HepG2 (cell line): ENCODE measurements at regions not wholly inside any gene's neighbourhood (a gene's known extent, or its start where the extent isn't known, plus 50 kb on each side); places are given as distances from the start of the nearest gene placed in this dataset.

Experiments
- ATAC-seq: fragments of 200-7000 bp; cut with Tn5 transposase; 3 replicates; pipeline ENCODE4 v1.9.1; 2020; ENCODE audit warnings: mild to moderate bottlenecking, moderate library complexity
- BruUV-seq: library from RNA; stranded (reverse); fragments of 400-500 nt; replicated peaks from 2 replicates; lab custom pipeline; 2021; lab: Mats Ljungman, UMichigan
- CTCF ChIA-PET: fragments of 300-600 bp; formaldehyde crosslinking; extraction: SDS; loops from one replicate; lab custom pipeline; 2021; ENCODE audit warnings: low total read pairs, inconsistent platforms, low intra/inter-chr PET ratio; lab: Yijun Ruan, JAX
- POLR2A ChIA-PET: fragments of 350-600 bp; sonication (Branson Sonifier 250); formaldehyde crosslinking; loops from one replicate; lab custom pipeline; 2020; ENCODE audit warnings: antibody characterized with exemption, inconsistent platforms; lab: Yijun Ruan, JAX
- DNase-seq: peaks from one replicate; pipeline ENCODE4 v3.0.0-alpha.2; 2015; ENCODE audit warnings: low spot score
- FAIRE-seq: peaks from 3 replicates; lab custom pipeline; 2011; peaks lifted over from hg19 to GRCh38; lab: Jason Lieb, UNC
- H2AFZ ChIP-seq: one replicate; pipeline ENCODE4 v1.6.1; 2011; ENCODE audit warnings: low read length, inconsistent platforms
- H3K27ac ChIP-seq: fragments of 300-600 bp; 3 replicates; pipeline ENCODE4 v1.8.0; 2011; ENCODE audit warnings: mixed run types, mild to moderate bottlenecking, mixed read lengths, low read length, inconsistent platforms; ENCODE audit not compliant: insufficient read depth; ENCODE audit errors: extremely low read length
- H3K27me3 ChIP-seq, 2 experiments: fragments of 200-600 bp in 1 of 2; 2 replicates in 1 of 2; 3 replicates in 1 of 2; pipeline versions ENCODE4 v1.6.0 to v1.8.0; 2011; ENCODE audit warnings: low read length in 2 of 2, mild to moderate bottlenecking in 2 of 2, moderate library complexity in 2 of 2, inconsistent platforms in 1 of 2; ENCODE audit not compliant: insufficient read depth in 2 of 2, control insufficient read depth in 1 of 2
- H3K36me3 ChIP-seq, 2 experiments: fragments of 200-600 bp in 1 of 2; replicated peaks in 1 of 2; 2 replicates in 1 of 2; 3 replicates in 1 of 2; pipeline versions ENCODE4 v1.5.1 to v1.8.0; 2011; ENCODE audit warnings: low read length in 2 of 2, inconsistent platforms in 1 of 2; ENCODE audit not compliant: insufficient read depth in 2 of 2, control insufficient read depth in 1 of 2
- H3K4me1 ChIP-seq: 2 replicates; pipeline ENCODE4 v1.5.1; 2012; ENCODE audit warnings: low read length, inconsistent platforms; ENCODE audit not compliant: insufficient read depth
- H3K4me2 ChIP-seq: 2 replicates; pipeline ENCODE4 v1.6.0; 2011; ENCODE audit warnings: low read depth, low read length, inconsistent platforms
- H3K4me3 ChIP-seq, 3 experiments: fragments of 200-600 bp in 1 of 3; sonication (generic), shearing (Covaris generic) in 1 of 3; replicated peaks in 1 of 3; 2 replicates each; pipeline ENCODE4 v1.5.1; 2011 to 2016; ENCODE audit warnings: low read length in 3 of 3, inconsistent platforms in 2 of 3, low read depth in 2 of 3, mild to moderate bottlenecking in 2 of 3, control low read depth in 1 of 3, mixed read lengths in 1 of 3; ENCODE audit not compliant: insufficient read depth in 1 of 3
- H3K79me2 ChIP-seq: one replicate; pipeline ENCODE4 v1.6.1; 2011; ENCODE audit warnings: low read length, inconsistent platforms; ENCODE audit not compliant: insufficient read depth
- H3K9ac ChIP-seq: 2 replicates; pipeline ENCODE4 v1.6.0; 2011; ENCODE audit warnings: mild to moderate bottlenecking, low read depth, low read length, inconsistent platforms; ENCODE audit not compliant: insufficient read depth
- H3K9me3 ChIP-seq: 2 replicates; pipeline ENCODE4 v1.5.1; 2012; ENCODE audit warnings: mild to moderate bottlenecking, low read length
- H4K20me1 ChIP-seq: 2 replicates; pipeline ENCODE4 v1.6.0; 2011; ENCODE audit warnings: inconsistent platforms, mild to moderate bottlenecking, low read length, moderate library complexity; ENCODE audit not compliant: insufficient read depth
- SETDB1 ChIP-seq: sonication (generic); formaldehyde crosslinking; IDR thresholded peaks from 2 replicates; pipeline ENCODE4 v1.5.1; 2020; ENCODE audit warnings: missing genetic modification reagents, mild to moderate bottlenecking, borderline replicate concordance
- ZNF737 ChIP-seq: sonication (generic); formaldehyde crosslinking; IDR thresholded peaks from 2 replicates; pipeline ENCODE4 v1.5.0; 2020; ENCODE audit warnings: missing genetic modification reagents, mild to moderate bottlenecking, borderline replicate concordance
- WGBS: methylation state at CpG from one replicate; pipeline ENCODE4 v1.1.6; 2017; ENCODE audit warnings: low lambda C conversion rate; 5-methylcytosine and 5-hydroxymethylcytosine counted together
- in situ Hi-C: cut with HindIII; loops from 2 replicates; pipeline ENCODE4 v1.10.0; 2017; ENCODE audit warnings: low pct_unique_long_range_greater_than_20kb; ENCODE audit not compliant: extremely low pct_ligation_motif_present
- intact Hi-C: fragments of 100-400 bp; cut with micrococcal nuclease; formaldehyde crosslinking; loops from one replicate; pipeline ENCODE4 v1.10.0; 2022; ENCODE audit not compliant: unreplicated experiment
- TF ChIP-seq, protein P1 (sequence below): sonication (generic); formaldehyde crosslinking; IDR thresholded peaks from 2 replicates; pipeline ENCODE4 v1.4.0; 2020; ENCODE audit warnings: missing genetic modification reagents
- TF ChIP-seq, protein P2 (sequence below): sonication (generic); formaldehyde crosslinking; IDR thresholded peaks from 2 replicates; pipeline ENCODE4 v1.5.1; 2020; ENCODE audit warnings: mild to moderate bottlenecking, missing genetic modification reagents

DNA sequence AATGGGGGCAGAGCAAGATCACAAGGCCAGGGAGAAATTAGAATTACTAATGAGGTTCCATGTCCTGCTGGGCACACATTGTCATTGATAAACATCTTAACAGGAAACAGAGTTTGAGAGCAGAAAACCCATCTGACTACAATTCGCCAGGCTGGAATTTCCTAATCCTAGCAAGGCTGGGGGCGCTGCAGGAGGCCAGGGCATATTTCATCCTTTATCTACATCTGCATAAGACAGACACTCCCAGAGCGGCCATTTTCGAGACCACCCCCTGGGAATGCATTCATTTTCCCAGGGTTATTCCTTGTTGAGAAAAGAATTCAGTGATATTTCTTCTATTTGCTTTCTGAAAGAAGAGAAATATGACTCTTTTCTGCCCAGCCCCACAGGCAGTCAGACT, 152.7 kb downstream of the SUCLG1 start:
- H3K9ac ChIP-seq = no peak overlapping the region
- no TSS peak for BruUV-seq
- WGBS = 83% methylated on average over 4 of the region's 4 CpGs
- H3K4me1 ChIP-seq = peaks cover 22% of the 10 kb centered on the region
- ChIA-PET CTCF (no interaction called here), POLR2A (no interaction called here)
- H3K4me2 ChIP-seq = no peak overlapping the region
- no peak overlapping the region for H3K27ac ChIP-seq
- intact Hi-C loops = no loop called here
- no peaks in the 10 kb centered on the region for H3K36me3 ChIP-seq
- FAIRE-seq = no peak
- peaks cover 18% of the 10 kb centered on the region for H3K9me3 ChIP-seq
- TF ChIP-seq, protein P1, sequence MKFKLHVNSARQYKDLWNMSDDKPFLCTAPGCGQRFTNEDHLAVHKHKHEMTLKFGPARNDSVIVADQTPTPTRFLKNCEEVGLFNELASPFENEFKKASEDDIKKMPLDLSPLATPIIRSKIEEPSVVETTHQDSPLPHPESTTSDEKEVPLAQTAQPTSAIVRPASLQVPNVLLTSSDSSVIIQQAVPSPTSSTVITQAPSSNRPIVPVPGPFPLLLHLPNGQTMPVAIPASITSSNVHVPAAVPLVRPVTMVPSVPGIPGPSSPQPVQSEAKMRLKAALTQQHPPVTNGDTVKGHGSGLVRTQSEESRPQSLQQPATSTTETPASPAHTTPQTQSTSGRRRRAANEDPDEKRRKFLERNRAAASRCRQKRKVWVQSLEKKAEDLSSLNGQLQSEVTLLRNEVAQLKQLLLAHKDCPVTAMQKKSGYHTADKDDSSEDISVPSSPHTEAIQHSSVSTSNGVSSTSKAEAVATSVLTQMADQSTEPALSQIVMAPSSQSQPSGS (CRISPR knock-in tag) = no peak
- TF ChIP-seq SETDB1 (peak; percentile 84; the same call in 1 of the 2 replicates), ZNF737 (CRISPR knock-in tag) (no peak)
- TF ChIP-seq, protein P2, sequence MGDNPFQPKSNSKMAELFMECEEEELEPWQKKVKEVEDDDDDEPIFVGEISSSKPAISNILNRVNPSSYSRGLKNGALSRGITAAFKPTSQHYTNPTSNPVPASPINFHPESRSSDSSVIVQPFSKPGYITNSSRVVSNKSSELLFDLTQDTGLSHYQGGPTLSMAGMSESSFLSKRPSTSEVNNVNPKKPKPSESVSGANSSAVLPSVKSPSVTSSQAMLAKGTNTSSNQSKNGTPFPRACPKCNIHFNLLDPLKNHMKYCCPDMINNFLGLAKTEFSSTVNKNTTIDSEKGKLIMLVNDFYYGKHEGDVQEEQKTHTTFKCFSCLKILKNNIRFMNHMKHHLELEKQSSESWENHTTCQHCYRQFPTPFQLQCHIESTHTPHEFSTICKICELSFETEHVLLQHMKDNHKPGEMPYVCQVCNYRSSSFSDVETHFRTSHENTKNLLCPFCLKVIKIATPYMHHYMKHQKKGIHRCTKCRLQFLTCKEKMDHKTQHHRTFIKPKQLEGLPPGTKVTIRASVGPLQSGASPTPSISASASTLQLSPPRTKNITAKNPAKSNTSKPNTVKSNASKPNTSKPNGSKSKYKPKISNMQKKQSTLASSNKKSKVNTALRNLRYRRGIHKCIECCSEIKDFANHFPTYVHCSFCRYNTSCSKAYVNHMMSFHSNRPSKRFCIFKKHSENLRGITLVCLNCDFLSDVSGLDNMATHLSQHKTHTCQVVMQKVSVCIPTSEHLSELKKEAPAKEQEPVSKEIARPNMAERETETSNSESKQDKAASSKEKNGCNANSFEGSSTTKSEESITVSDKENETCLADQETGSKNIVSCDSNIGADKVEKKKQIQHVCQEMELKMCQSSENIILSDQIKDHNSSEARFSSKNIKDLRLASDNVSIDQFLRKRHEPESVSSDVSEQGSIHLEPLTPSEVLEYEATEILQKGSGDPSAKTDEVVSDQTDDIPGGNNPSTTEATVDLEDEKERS (CRISPR knock-in tag) = 0 out of 2 replicates have a peak, but pooled peaks have one; percentile 27
- TF ChIP-seq, all 625 proteins: peak for 2
- H3K27me3 ChIP-seq = no peaks in the 10 kb centered on the region
- no peaks in the 10 kb centered on the region for H3K79me2 ChIP-seq
- no peaks in the 10 kb centered on the region for H4K20me1 ChIP-seq
- no peak overlapping the region for H2AFZ ChIP-seq
- no peak overlapping the region for H3K4me3 ChIP-seq
- DNase-seq = no peak
- in situ Hi-C loops = no loop called here
- no peak for ATAC-seq
